Breast epithelium (tissue), 3 donors: ENCODE measurements at regions not wholly inside any gene's neighbourhood (a gene's known extent, or its start where the extent isn't known, plus 50 kb on each side); places are given as distances from the start of the nearest gene placed in this dataset.

Experiments used
- POLR2A ChIP-seq: fragments of 450-650 bp; IDR thresholded peaks from one replicate; pipeline ENCODE4 v1.6.1; 2016; ENCODE audit warnings: antibody characterized with exemption, mild to moderate bottlenecking, moderate library complexity
- POLR2AphosphoS5 ChIP-seq, 3 donors: sonication (generic); formaldehyde crosslinking; IDR thresholded peaks; one replicate each; pipeline ENCODE4 v1.6.1; 2017; ENCODE audit warnings: antibody characterized with exemption in 3 of 3
- TF ChIP-seq, protein P1 (sequence below), 3 donors: fragments of 450-650 bp; IDR thresholded peaks; one replicate each; pipeline ENCODE4 v1.5.1; 2016 to 2017; ENCODE audit warnings: antibody characterized with exemption in 3 of 3, mild to moderate bottlenecking in 3 of 3, moderate library complexity in 3 of 3

DNA sequence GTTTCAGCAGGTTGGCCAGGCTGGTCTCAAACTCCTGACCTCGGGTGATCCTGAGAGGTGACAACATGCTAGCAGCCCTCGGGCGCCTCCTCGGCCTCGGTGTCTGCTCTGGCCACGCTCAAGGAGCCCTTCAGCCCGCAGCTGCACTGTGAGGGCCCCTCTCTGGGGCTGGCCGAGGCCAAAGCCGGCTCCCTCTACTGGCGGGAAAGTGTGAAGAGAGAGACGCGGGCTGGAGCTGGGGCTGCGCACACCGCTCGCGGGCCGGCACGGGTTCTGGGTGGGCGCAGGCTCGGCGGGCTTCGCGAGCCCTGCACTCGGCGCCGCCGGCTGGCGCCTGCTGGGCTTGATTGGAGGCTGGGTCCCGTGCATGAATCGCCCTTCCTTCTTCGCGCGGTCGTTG is 80.8 kb upstream of the RBM24 start:
- TF ChIP-seq POLR2A (no peak), POLR2AphosphoS5 (IDR thresholded peaks at IDR 0.05) (no peak)
- TF ChIP-seq, protein P1, sequence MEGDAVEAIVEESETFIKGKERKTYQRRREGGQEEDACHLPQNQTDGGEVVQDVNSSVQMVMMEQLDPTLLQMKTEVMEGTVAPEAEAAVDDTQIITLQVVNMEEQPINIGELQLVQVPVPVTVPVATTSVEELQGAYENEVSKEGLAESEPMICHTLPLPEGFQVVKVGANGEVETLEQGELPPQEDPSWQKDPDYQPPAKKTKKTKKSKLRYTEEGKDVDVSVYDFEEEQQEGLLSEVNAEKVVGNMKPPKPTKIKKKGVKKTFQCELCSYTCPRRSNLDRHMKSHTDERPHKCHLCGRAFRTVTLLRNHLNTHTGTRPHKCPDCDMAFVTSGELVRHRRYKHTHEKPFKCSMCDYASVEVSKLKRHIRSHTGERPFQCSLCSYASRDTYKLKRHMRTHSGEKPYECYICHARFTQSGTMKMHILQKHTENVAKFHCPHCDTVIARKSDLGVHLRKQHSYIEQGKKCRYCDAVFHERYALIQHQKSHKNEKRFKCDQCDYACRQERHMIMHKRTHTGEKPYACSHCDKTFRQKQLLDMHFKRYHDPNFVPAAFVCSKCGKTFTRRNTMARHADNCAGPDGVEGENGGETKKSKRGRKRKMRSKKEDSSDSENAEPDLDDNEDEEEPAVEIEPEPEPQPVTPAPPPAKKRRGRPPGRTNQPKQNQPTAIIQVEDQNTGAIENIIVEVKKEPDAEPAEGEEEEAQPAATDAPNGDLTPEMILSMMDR (IDR thresholded peaks at IDR 0.05) = no peak
